ENCODE measurements at regions not wholly inside any gene's neighbourhood (a gene's known extent, or its start where the extent isn't known, plus 50 kb on each side); places are given as distances from the start of the nearest gene placed in this dataset.

DNA sequence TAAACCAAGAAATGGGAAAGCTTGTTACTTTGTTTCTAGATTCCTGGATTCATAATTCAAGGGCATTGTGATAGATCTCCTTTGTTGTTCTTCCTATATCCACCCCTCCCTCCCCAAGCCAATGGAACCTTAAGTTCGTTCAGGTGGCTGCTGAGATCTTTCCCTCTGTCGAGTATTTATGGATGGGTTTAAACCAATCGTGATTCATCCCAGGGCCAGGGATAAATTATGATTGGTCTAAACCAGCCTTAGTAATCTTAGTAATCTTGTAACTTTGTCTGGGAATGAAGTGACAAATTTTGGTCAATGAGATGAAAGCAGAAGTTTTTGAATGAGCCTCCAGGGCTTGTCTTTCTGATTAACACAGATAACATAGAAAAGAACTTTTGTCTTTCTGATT lies 56.1 kb upstream of the PCED1B start:
- Histone ChIP-seq H3K36me3 (ENCODE audit: low read depth) (no peaks in the 10 kb centered on the region), H3K9me2 (ENCODE audit: insufficient read depth) (no peaks in the 10 kb centered on the region), H3K27me3 (ENCODE audit: insufficient read depth, low read depth) (no peaks in the 10 kb centered on the region), H4K20me1 (ENCODE audit: insufficient read depth) (no peaks in the 10 kb centered on the region), H3K4me2 (no peak overlapping the region), H3K4me3 (no peak overlapping the region), H3K9me3 (ENCODE audit: insufficient read depth, low read depth) (no peaks in the 10 kb centered on the region), H2AFZ (no peak overlapping the region), H3K27ac (no peak overlapping the region), H3K79me2 (ENCODE audit: low read depth) (no peaks in the 10 kb centered on the region), H3F3A (ENCODE audit: insufficient read depth, low read depth) (peaks cover 5% of the 10 kb centered on the region; the same call in 1 of the 2 replicates), H3K4me1 (replicated peaks; ENCODE audit: insufficient read depth) (peaks cover 20% of the 10 kb centered on the region)
- ChIA-PET CTCF (interaction anchor here (0.6 to 1.1 kb wide), 2 partner anchors 374 to 664 kb away, joined by 3 read pairs; no protein-coding TSS in a partner anchor), POLR2A (ENCODE audit: unreplicated experiment) (interaction anchor here (0.7 to 0.9 kb wide), 2 partner anchors 9 to 59 kb away, joined by 6 to 10 read pairs; no protein-coding TSS in a partner anchor)
- intact Hi-C loops (cut with micrococcal nuclease; ENCODE audit: unreplicated experiment) = loop anchor here (5.0 to 10.0 kb wide), 3 partner anchors 476 to 899 kb away; partner anchors contain the start of gene SLC38A2
- no peak for DNase-seq
- no peak for TF ChIP-seq EZH2 (IDR thresholded peaks at IDR 0.05; ENCODE audit: low read depth)
- TF ChIP-seq, protein P1, sequence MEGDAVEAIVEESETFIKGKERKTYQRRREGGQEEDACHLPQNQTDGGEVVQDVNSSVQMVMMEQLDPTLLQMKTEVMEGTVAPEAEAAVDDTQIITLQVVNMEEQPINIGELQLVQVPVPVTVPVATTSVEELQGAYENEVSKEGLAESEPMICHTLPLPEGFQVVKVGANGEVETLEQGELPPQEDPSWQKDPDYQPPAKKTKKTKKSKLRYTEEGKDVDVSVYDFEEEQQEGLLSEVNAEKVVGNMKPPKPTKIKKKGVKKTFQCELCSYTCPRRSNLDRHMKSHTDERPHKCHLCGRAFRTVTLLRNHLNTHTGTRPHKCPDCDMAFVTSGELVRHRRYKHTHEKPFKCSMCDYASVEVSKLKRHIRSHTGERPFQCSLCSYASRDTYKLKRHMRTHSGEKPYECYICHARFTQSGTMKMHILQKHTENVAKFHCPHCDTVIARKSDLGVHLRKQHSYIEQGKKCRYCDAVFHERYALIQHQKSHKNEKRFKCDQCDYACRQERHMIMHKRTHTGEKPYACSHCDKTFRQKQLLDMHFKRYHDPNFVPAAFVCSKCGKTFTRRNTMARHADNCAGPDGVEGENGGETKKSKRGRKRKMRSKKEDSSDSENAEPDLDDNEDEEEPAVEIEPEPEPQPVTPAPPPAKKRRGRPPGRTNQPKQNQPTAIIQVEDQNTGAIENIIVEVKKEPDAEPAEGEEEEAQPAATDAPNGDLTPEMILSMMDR (conservative IDR thresholded peaks at IDR 0.05) = no peak
- no TSS peak for BruUV-seq (replicated peaks)

DNA sequence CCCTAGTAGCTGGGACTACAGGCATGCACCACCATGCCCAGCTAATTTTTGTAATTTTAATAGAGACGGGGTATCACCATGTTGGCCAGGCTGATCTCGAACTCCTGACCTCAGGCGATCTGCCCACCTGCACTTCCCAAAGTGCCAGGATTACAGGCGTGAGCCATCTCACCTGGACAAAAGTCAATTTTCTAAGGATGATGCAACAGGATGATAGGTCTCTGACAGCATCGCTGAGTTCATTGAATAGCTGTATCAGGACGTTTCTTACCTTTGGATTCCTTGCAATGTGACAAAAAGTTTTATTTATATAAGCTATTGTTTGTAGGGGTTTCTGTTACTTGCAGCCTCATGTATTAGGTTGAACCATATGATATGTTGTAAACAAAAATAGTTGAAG lies 55.5 kb upstream of the PCED1B start:
- Histone ChIP-seq H3K4me3 (no peak overlapping the region), H3K27me3 (ENCODE audit: insufficient read depth, low read depth) (no peaks in the 10 kb centered on the region), H3K9me2 (ENCODE audit: insufficient read depth) (no peaks in the 10 kb centered on the region), H3K27ac (no peak overlapping the region), H4K20me1 (ENCODE audit: insufficient read depth) (no peaks in the 10 kb centered on the region), H3F3A (ENCODE audit: insufficient read depth, low read depth) (peaks cover 5% of the 10 kb centered on the region; the same call in 1 of the 2 replicates), H3K4me1 (replicated peaks; ENCODE audit: insufficient read depth) (peaks cover 16% of the 10 kb centered on the region), H2AFZ (no peak overlapping the region), H3K36me3 (ENCODE audit: low read depth) (no peaks in the 10 kb centered on the region), H3K79me2 (ENCODE audit: low read depth) (no peaks in the 10 kb centered on the region), H3K4me2 (no peak overlapping the region), H3K9me3 (ENCODE audit: insufficient read depth, low read depth) (no peaks in the 10 kb centered on the region)
- BruUV-seq (replicated peaks) = no TSS peak
- ChIA-PET POLR2A (ENCODE audit: unreplicated experiment) (interaction anchor here (0.6 kb wide), 1 partner anchor 596 kb away, joined by 5 read pairs; no protein-coding TSS in a partner anchor), CTCF (interaction anchor here (0.6 kb wide), 1 partner anchor 922 kb away, joined by 3 read pairs; no protein-coding TSS in a partner anchor)
- TF ChIP-seq, protein P1 (conservative IDR thresholded peaks at IDR 0.05) = no peak
- no peak for TF ChIP-seq EZH2 (IDR thresholded peaks at IDR 0.05; ENCODE audit: low read depth)
- DNase-seq = no peak
- intact Hi-C loops (cut with micrococcal nuclease; ENCODE audit: unreplicated experiment) = loop anchor here (5.0 to 10.0 kb wide), 3 partner anchors 477 to 899 kb away; partner anchors contain the start of gene SLC38A2

DNA sequence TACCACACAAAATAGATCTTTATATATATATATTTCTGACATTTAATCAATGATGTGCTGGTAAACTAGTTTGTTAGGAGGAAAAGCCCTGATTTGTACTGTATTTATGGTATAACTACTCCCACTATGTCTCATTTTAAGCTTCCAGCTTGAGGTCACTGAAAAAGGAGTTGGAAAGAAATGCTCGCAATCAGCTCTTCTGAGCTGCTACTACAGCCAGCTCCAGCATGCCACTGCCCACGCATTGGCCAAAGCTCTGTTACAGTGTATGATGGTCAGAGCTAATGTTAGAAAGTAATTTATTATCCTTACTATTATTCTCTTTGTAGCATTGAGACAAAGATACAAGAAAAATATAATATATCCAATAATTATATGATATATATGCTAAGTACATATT lies 55.0 kb upstream of the PCED1B start:
- H2AFZ ChIP-seq = no peak overlapping the region
- peaks cover 16% of the 10 kb centered on the region for H3K4me1 ChIP-seq (replicated peaks; ENCODE audit: insufficient read depth)
- POLR2A ChIA-PET (ENCODE audit: unreplicated experiment) = interaction anchor here (0.6 kb wide), 1 partner anchor 597 kb away, joined by 5 read pairs; no protein-coding TSS in a partner anchor
- H3F3A ChIP-seq (ENCODE audit: insufficient read depth, low read depth) = peaks cover 5% of the 10 kb centered on the region; the same call in 1 of the 2 replicates
- H3K4me2 ChIP-seq = no peak overlapping the region
- no peak overlapping the region for H3K4me3 ChIP-seq
- no peak for DNase-seq
- no TSS peak for BruUV-seq (replicated peaks)
- H4K20me1 ChIP-seq (ENCODE audit: insufficient read depth) = no peaks in the 10 kb centered on the region
- no peaks in the 10 kb centered on the region for H3K9me3 ChIP-seq (ENCODE audit: insufficient read depth, low read depth)
- intact Hi-C loops (cut with micrococcal nuclease; ENCODE audit: unreplicated experiment) = loop anchor here (5.0 to 10.0 kb wide), 3 partner anchors 477 to 900 kb away; partner anchors contain the start of gene SLC38A2
- CTCF ChIA-PET = interaction anchor here (0.6 kb wide), 1 partner anchor 922 kb away, joined by 3 read pairs; no protein-coding TSS in a partner anchor
- H3K9me2 ChIP-seq (ENCODE audit: insufficient read depth) = no peaks in the 10 kb centered on the region
- no peak overlapping the region for H3K27ac ChIP-seq
- no peaks in the 10 kb centered on the region for H3K36me3 ChIP-seq (ENCODE audit: low read depth)
- H3K79me2 ChIP-seq (ENCODE audit: low read depth) = no peaks in the 10 kb centered on the region
- TF ChIP-seq, protein P1 (conservative IDR thresholded peaks at IDR 0.05) = no peak
- TF ChIP-seq EZH2 (IDR thresholded peaks at IDR 0.05; ENCODE audit: low read depth) = no peak
- no peaks in the 10 kb centered on the region for H3K27me3 ChIP-seq (ENCODE audit: insufficient read depth, low read depth)
